IMR-90 (cell line): ENCODE measurements at regions not wholly inside any gene's neighbourhood (a gene's known extent, or its start where the extent isn't known, plus 50 kb on each side); places are given as distances from the start of the nearest gene placed in this dataset.

Experiments used
- ATAC-seq: fragments of 200-7000 bp; cut with Tn5 transposase; 2 replicates; pipeline ENCODE4 v1.9.1; 2020; ENCODE audit warnings: low read depth, mild to moderate bottlenecking, moderate library complexity
- BruUV-seq: library from RNA; stranded (reverse); fragments of 400-500 nt; replicated peaks from 2 replicates; lab custom pipeline; 2021; lab: Mats Ljungman, UMichigan
- CTCF ChIA-PET: fragments of 300-600 bp; formaldehyde crosslinking; extraction: SDS; loops from one replicate; lab custom pipeline; 2021; ENCODE audit warnings: antibody characterized with exemption; lab: Yijun Ruan, JAX
- POLR2A ChIA-PET: fragments of 300-600 bp; sonication (Branson Sonifier 250); formaldehyde crosslinking; loops from one replicate; lab custom pipeline; 2022; ENCODE audit warnings: antibody characterized with exemption; ENCODE audit not compliant: unreplicated experiment; lab: Charles Lee
- DNase-seq: peaks from one replicate; pipeline ENCODE4 v3.0.0; 2013
- H2AFZ ChIP-seq: replicated peaks from 2 replicates; pipeline ENCODE3; 2013; ENCODE audit warnings: low read length, mild to moderate bottlenecking; ENCODE audit not compliant: poor library complexity
- H2AK5ac ChIP-seq: 2 replicates; pipeline ENCODE4 v1.6.1; 2013; ENCODE audit warnings: low read depth, low read length, inconsistent platforms
- H2AK9ac ChIP-seq: replicated peaks from 2 replicates; pipeline ENCODE3; 2013; ENCODE audit warnings: mild to moderate bottlenecking, low read depth, low read length, moderate library complexity; ENCODE audit not compliant: poor library complexity
- H2BK120ac ChIP-seq: 2 replicates; pipeline ENCODE4 v1.6.1; 2013; ENCODE audit warnings: low read depth, low read length, inconsistent platforms
- H2BK15ac ChIP-seq: 3 replicates; pipeline ENCODE4 v1.6.1; 2013; ENCODE audit warnings: low read depth, low read length, inconsistent platforms
- H2BK20ac ChIP-seq: 2 replicates; pipeline ENCODE4 v1.6.1; 2013; ENCODE audit warnings: low read depth, mild to moderate bottlenecking, inconsistent platforms, low read length, moderate library complexity
- H2BK5ac ChIP-seq: 2 replicates; pipeline ENCODE4 v1.6.1; 2013; ENCODE audit warnings: mild to moderate bottlenecking, low read depth, low read length, inconsistent platforms; ENCODE audit not compliant: poor library complexity, severe bottlenecking
- H3K14ac ChIP-seq: replicated peaks from 2 replicates; pipeline ENCODE4 v1.6.1; 2013; ENCODE audit warnings: low read depth, low read length, inconsistent platforms
- H3K18ac ChIP-seq: 2 replicates; pipeline ENCODE4 v1.6.1; 2013; ENCODE audit warnings: low read depth, low read length, control low read depth
- H3K23ac ChIP-seq: 2 replicates; pipeline ENCODE4 v1.6.1; 2013; ENCODE audit warnings: low read depth, low read length, inconsistent platforms
- H3K27ac ChIP-seq: 2 replicates; pipeline ENCODE4 v1.5.1; 2013; ENCODE audit warnings: mild to moderate bottlenecking, control low read depth, low read length; ENCODE audit not compliant: insufficient read depth
- H3K27me3 ChIP-seq: 2 replicates; pipeline ENCODE4 v1.6.1; 2013; ENCODE audit warnings: low read length; ENCODE audit not compliant: control insufficient read depth, insufficient read depth
- H3K36me3 ChIP-seq: 2 replicates; pipeline ENCODE4 v1.6.1; 2013; ENCODE audit warnings: low read length, mixed read lengths; ENCODE audit not compliant: control insufficient read depth, insufficient read depth
- H3K4ac ChIP-seq: 2 replicates; pipeline ENCODE4 v1.6.1; 2013; ENCODE audit warnings: low read depth, low read length, inconsistent platforms
- H3K4me1 ChIP-seq: 2 replicates; pipeline ENCODE4 v1.6.1; 2013; ENCODE audit warnings: low read length, mixed read lengths; ENCODE audit not compliant: control insufficient read depth, insufficient read depth
- H3K4me2 ChIP-seq: 2 replicates; pipeline ENCODE4 v1.6.1; 2013; ENCODE audit warnings: low read depth, mild to moderate bottlenecking, control low read depth, low read length, moderate library complexity
- H3K4me3 ChIP-seq: 2 replicates; pipeline ENCODE4 v1.5.1; 2013; ENCODE audit warnings: low read depth, mild to moderate bottlenecking, control low read depth, low read length, moderate library complexity; ENCODE audit not compliant: insufficient read depth
- H3K56ac ChIP-seq: 2 replicates; pipeline ENCODE4 v1.6.1; 2013; ENCODE audit warnings: low read length, inconsistent platforms; ENCODE audit not compliant: insufficient read depth; ENCODE audit errors: extremely low read depth
- H3K79me1 ChIP-seq, 2 experiments: 2 replicates each; pipeline ENCODE4 v1.6.1; 2013; ENCODE audit warnings: low read length in 2 of 2, inconsistent platforms in 1 of 2, low read depth in 1 of 2
- H3K9ac ChIP-seq: 2 replicates; pipeline ENCODE4 v1.6.1; 2013; ENCODE audit warnings: low read depth, low read length, control low read depth
- H3K9me1 ChIP-seq: 2 replicates; pipeline ENCODE4 v1.6.1; 2013; ENCODE audit warnings: low read length, inconsistent platforms; ENCODE audit not compliant: insufficient read depth
- H3K9me3 ChIP-seq: 2 replicates; pipeline ENCODE4 v1.6.1; 2013; ENCODE audit warnings: low read length; ENCODE audit not compliant: control insufficient read depth, insufficient read depth
- H4K20me1 ChIP-seq: 2 replicates; pipeline ENCODE4 v1.6.1; 2013; ENCODE audit warnings: low read length, inconsistent platforms; ENCODE audit not compliant: insufficient read depth
- H4K5ac ChIP-seq: 2 replicates; pipeline ENCODE4 v1.6.1; 2013; ENCODE audit warnings: mild to moderate bottlenecking, low read depth, low read length, control low read depth
- H4K8ac ChIP-seq, 2 experiments: 2 replicates each; pipeline ENCODE4 v1.6.1; 2013; ENCODE audit warnings: low read depth in 2 of 2, low read length in 2 of 2, control low read depth in 1 of 2, inconsistent platforms in 1 of 2
- H4K91ac ChIP-seq: 2 replicates; pipeline ENCODE4 v1.6.1; 2013; ENCODE audit warnings: low read depth, low read length, inconsistent platforms; ENCODE audit not compliant: insufficient read depth
- BHLHE40 ChIP-seq: fragments of 150-350 bp; IDR thresholded peaks from 2 replicates; pipeline ENCODE4 v1.6.1; 2016; ENCODE audit warnings: mild to moderate bottlenecking, low read depth, low read length
- CEBPB ChIP-seq: IDR thresholded peaks from 2 replicates; pipeline ENCODE4 v1.6.1; 2012; ENCODE audit warnings: low read depth, low read length, improper control_type of control experiment
- CHD1 ChIP-seq: IDR thresholded peaks from 2 replicates; pipeline ENCODE4 v1.6.1; 2012; ENCODE audit warnings: low read depth, low read length, improper control_type of control experiment
- FOS ChIP-seq: fragments of 150-350 bp; IDR thresholded peaks from 2 replicates; pipeline ENCODE4 v1.6.1; 2016; ENCODE audit warnings: low read depth, low read length
- MAFK ChIP-seq: IDR thresholded peaks from 2 replicates; pipeline ENCODE4 v1.6.1; 2012; ENCODE audit warnings: low read depth, low read length, improper control_type of control experiment
- MAZ ChIP-seq: IDR thresholded peaks from 2 replicates; pipeline ENCODE4 v1.6.1; 2012; ENCODE audit warnings: low read depth, mild to moderate bottlenecking, low read length, improper control_type of control experiment, moderate library complexity, borderline replicate concordance
- MXI1 ChIP-seq: IDR thresholded peaks from 2 replicates; pipeline ENCODE4 v1.6.1; 2012; ENCODE audit warnings: low read depth, mild to moderate bottlenecking, low read length, moderate library complexity, borderline replicate concordance
- RAD21 ChIP-seq: IDR thresholded peaks from 2 replicates; pipeline ENCODE4 v1.6.1; 2012; ENCODE audit warnings: low read length, improper control_type of control experiment
- RCOR1 ChIP-seq: IDR thresholded peaks from 2 replicates; pipeline ENCODE4 v1.6.1; 2012; ENCODE audit warnings: mild to moderate bottlenecking, low read length, improper control_type of control experiment; ENCODE audit not compliant: insufficient replicate concordance
- RFX5 ChIP-seq: IDR thresholded peaks from 2 replicates; pipeline ENCODE4 v1.8.0; 2012; ENCODE audit warnings: low read depth, mild to moderate bottlenecking, low read length, moderate library complexity
- SMC3 ChIP-seq: fragments of 150-350 bp; IDR thresholded peaks from 2 replicates; pipeline ENCODE4 v1.6.1; 2016; ENCODE audit warnings: low read depth, mild to moderate bottlenecking, antibody characterized with exemption, low read length, moderate library complexity
- WGBS, 2 experiments: methylation state at CpG; one replicate each; pipeline versions ENCODE4 v1.1.5 to v1.1.7; 2013; ENCODE audit warnings: missing lambda C conversion rate in 2 of 2; ENCODE audit not compliant: insufficient read length in 1 of 2; ENCODE audit errors: extremely low coverage in 2 of 2; 5-methylcytosine and 5-hydroxymethylcytosine counted together
- dilution Hi-C: fragments of 300-500 bp; cut with HindIII; formaldehyde crosslinking; loops from one replicate; pipeline ENCODE4 v1.14.3; 2018; ENCODE audit warnings: low sequenced_read_pairs; ENCODE audit not compliant: unreplicated experiment
- in situ Hi-C: fragments of 300-500 bp; cut with MboI; formaldehyde crosslinking; loops from 3 replicates; pipeline ENCODE4 v1.14.3; 2019; ENCODE audit warnings: low sequenced_read_pairs, inconsistent platforms, mixed read lengths
- intact Hi-C: fragments of 100-400 bp; cut with micrococcal nuclease; formaldehyde crosslinking; loops from 2 replicates; pipeline ENCODE4 v1.10.0; 2022
- TF ChIP-seq, protein P1 (sequence below): conservative IDR thresholded peaks from 2 replicates; pipeline ENCODE4 v1.5.1; 2012; ENCODE audit warnings: mild to moderate bottlenecking, low read depth, low read length, improper control_type of control experiment

- no peak for TF ChIP-seq FOS
- no peak for TF ChIP-seq CHD1
- TF ChIP-seq RFX5, result no peak
- TF ChIP-seq RCOR1, result no peak
- TF ChIP-seq BHLHE40, result no peak
- no peak for TF ChIP-seq MAZ
- TF ChIP-seq SMC3, result no peak
- no peak for TF ChIP-seq CEBPB
- TF ChIP-seq, protein P1, sequence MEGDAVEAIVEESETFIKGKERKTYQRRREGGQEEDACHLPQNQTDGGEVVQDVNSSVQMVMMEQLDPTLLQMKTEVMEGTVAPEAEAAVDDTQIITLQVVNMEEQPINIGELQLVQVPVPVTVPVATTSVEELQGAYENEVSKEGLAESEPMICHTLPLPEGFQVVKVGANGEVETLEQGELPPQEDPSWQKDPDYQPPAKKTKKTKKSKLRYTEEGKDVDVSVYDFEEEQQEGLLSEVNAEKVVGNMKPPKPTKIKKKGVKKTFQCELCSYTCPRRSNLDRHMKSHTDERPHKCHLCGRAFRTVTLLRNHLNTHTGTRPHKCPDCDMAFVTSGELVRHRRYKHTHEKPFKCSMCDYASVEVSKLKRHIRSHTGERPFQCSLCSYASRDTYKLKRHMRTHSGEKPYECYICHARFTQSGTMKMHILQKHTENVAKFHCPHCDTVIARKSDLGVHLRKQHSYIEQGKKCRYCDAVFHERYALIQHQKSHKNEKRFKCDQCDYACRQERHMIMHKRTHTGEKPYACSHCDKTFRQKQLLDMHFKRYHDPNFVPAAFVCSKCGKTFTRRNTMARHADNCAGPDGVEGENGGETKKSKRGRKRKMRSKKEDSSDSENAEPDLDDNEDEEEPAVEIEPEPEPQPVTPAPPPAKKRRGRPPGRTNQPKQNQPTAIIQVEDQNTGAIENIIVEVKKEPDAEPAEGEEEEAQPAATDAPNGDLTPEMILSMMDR, result no peak
- TF ChIP-seq RAD21, result no peak
- TF ChIP-seq MAFK, result no peak
- TF ChIP-seq MXI1, result no peak
- H3K4me3 ChIP-seq, result no peak overlapping the region
- intact Hi-C loops, result no loop called here
- H3K27ac ChIP-seq, result no peak overlapping the region
- H3K9ac ChIP-seq, result no peak overlapping the region
- ChIA-PET POLR2A (no interaction called here), CTCF (no interaction called here)
- no peak overlapping the region for H3K4me2 ChIP-seq
- no peaks in the 10 kb centered on the region for H3K4me1 ChIP-seq
- no peaks in the 10 kb centered on the region for H3K79me1 ChIP-seq
- H3K4ac ChIP-seq, result no peak overlapping the region
- dilution Hi-C loops, result no loop called here
- WGBS, 2 experiments, result 0% methylated on average over 1 of the region's 2 CpGs; no CpG with 5 or more reads in 1 of the 2 experiments
- no TSS peak for BruUV-seq
- no peak overlapping the region for H2BK20ac ChIP-seq
- no peak overlapping the region for H2AK9ac ChIP-seq
- no peaks in the 10 kb centered on the region for H3K36me3 ChIP-seq
- H4K8ac ChIP-seq, result no peak overlapping the region
- H3K23ac ChIP-seq, result no peak overlapping the region
- no peak overlapping the region for H3K56ac ChIP-seq
- DNase-seq, result no peak
- no peaks in the 10 kb centered on the region for H3K27me3 ChIP-seq
- no peak overlapping the region for H2BK5ac ChIP-seq
- in situ Hi-C loops, result no loop called here
- peaks cover 1% of the 10 kb centered on the region; the same call in 1 of the 2 replicates for H3K9me3 ChIP-seq
- no peak overlapping the region for H4K91ac ChIP-seq
- no peaks in the 10 kb centered on the region for H4K20me1 ChIP-seq
- no peak overlapping the region for H4K5ac ChIP-seq
- no peak overlapping the region for H3K14ac ChIP-seq
- H2AK5ac ChIP-seq, result no peak overlapping the region
- H3K18ac ChIP-seq, result no peak overlapping the region
- no peak for ATAC-seq
- no peak overlapping the region for H2AFZ ChIP-seq
- no peak overlapping the region for H2BK120ac ChIP-seq
- H2BK15ac ChIP-seq, result no peak overlapping the region
- H3K9me1 ChIP-seq, result no peaks in the 10 kb centered on the region
Measured at GRCh38 chrX:79231662-79232061, 87.2 kb downstream of the GPR174 start.
